GM23338 (cell line): ENCODE measurements at regions not wholly inside any gene's neighbourhood (a gene's known extent, or its start where the extent isn't known, plus 50 kb on each side); places are given as distances from the start of the nearest gene placed in this dataset.

Experiments
- ATAC-seq: fragments of 200-7000 bp; cut with Tn5 transposase; 3 replicates; pipeline ENCODE4 v1.9.1; 2020
- DNase-seq: peaks from one replicate; pipeline ENCODE4 v3.0.0-alpha.2; 2015; ENCODE audit warnings: low spot score
- H2AFZ ChIP-seq: fragments of 200-600 bp; sonication (generic); 2 replicates; pipeline ENCODE4 v1.8.0; 2016; ENCODE audit warnings: antibody characterized with exemption, mild to moderate bottlenecking, moderate library complexity
- H3F3A ChIP-seq: fragments of 200-600 bp; sonication (generic); replicated peaks from 2 replicates; pipeline ENCODE4 v1.8.0; 2017; ENCODE audit warnings: antibody characterized with exemption, mixed run types, low read depth
- H3K27ac ChIP-seq: fragments of 200-600 bp; sonication (generic); 2 replicates; pipeline ENCODE4 v1.6.1; 2016; ENCODE audit warnings: low read depth
- H3K27me3 ChIP-seq: fragments of 200-600 bp; sonication (generic); 2 replicates; pipeline ENCODE4 v1.8.0; 2016; ENCODE audit warnings: mild to moderate bottlenecking, mixed run types, moderate library complexity; ENCODE audit not compliant: insufficient read depth
- H3K36me3 ChIP-seq: fragments of 200-600 bp; sonication (generic); 2 replicates; pipeline ENCODE4 v1.8.0; 2016; ENCODE audit warnings: mild to moderate bottlenecking; ENCODE audit not compliant: insufficient read depth
- H3K4me1 ChIP-seq: fragments of 200-600 bp; sonication (generic); 2 replicates; pipeline ENCODE4 v1.8.0; 2016; ENCODE audit warnings: mild to moderate bottlenecking, moderate library complexity; ENCODE audit not compliant: insufficient read depth
- H3K4me2 ChIP-seq: fragments of 200-600 bp; sonication (generic); 2 replicates; pipeline ENCODE4 v1.7.1; 2017; ENCODE audit warnings: mixed run types
- H3K4me3 ChIP-seq: fragments of 200-600 bp; sonication (generic); 2 replicates; pipeline ENCODE4 v1.6.1; 2016; ENCODE audit warnings: mixed run types
- H3K79me2 ChIP-seq: fragments of 200-600 bp; sonication (generic); replicated peaks from 2 replicates; pipeline ENCODE4 v1.8.0; 2017; ENCODE audit warnings: mild to moderate bottlenecking; ENCODE audit not compliant: insufficient read depth
- H3K9me2 ChIP-seq: fragments of 200-600 bp; sonication (generic); 2 replicates; pipeline ENCODE4 v1.8.0; 2017; ENCODE audit not compliant: insufficient read depth
- H4K20me1 ChIP-seq: fragments of 200-600 bp; sonication (generic); replicated peaks from 2 replicates; pipeline ENCODE4 v1.8.0; 2017; ENCODE audit warnings: mild to moderate bottlenecking; ENCODE audit not compliant: insufficient read depth
- H3K27ac Mint-ChIP-seq: 2 replicates; pipeline ENCODE4 v1.8.0; 2020; ENCODE audit warnings: inconsistent platforms, mild to moderate bottlenecking, moderate library complexity, mixed read lengths
- H3K27me3 Mint-ChIP-seq: 3 replicates; pipeline ENCODE4 v1.8.0; 2022; ENCODE audit warnings: low read depth, mild to moderate bottlenecking, moderate library complexity, mixed read lengths, inconsistent platforms; ENCODE audit not compliant: insufficient read depth, poor library complexity
- H3K36me3 Mint-ChIP-seq: 3 replicates; pipeline ENCODE4 v1.8.0; 2021; ENCODE audit warnings: low read depth, mild to moderate bottlenecking, inconsistent platforms, moderate library complexity, mixed read lengths
- H3K4me1 Mint-ChIP-seq: 3 replicates; pipeline ENCODE4 v1.8.0; 2020; ENCODE audit warnings: mild to moderate bottlenecking, inconsistent platforms, mixed read lengths
- H3K4me3 Mint-ChIP-seq: 3 replicates; pipeline ENCODE4 v1.8.0; 2021; ENCODE audit warnings: moderate library complexity, mild to moderate bottlenecking, inconsistent platforms, mixed read lengths
- H3K9me3 Mint-ChIP-seq: 3 replicates; pipeline ENCODE4 v1.8.0; 2020; ENCODE audit warnings: moderate library complexity, mild to moderate bottlenecking, inconsistent platforms, mixed read lengths
- EZH2 ChIP-seq: fragments of 200-600 bp; sonication (generic); IDR thresholded peaks from one replicate; pipeline ENCODE4 v1.8.0; 2017; ENCODE audit warnings: antibody characterized with exemption, mild to moderate bottlenecking, low read depth; ENCODE audit not compliant: unreplicated experiment
- ZNF114 ChIP-seq: fragments of 250-450 bp; sonication (Bioruptor Pico); IDR thresholded peaks from 2 replicates; pipeline ENCODE4 v1.5.0; 2020; ENCODE audit warnings: mild to moderate bottlenecking, moderate library complexity
- ZNF331 ChIP-seq: fragments of 250-450 bp; sonication (Bioruptor Pico); IDR thresholded peaks from 2 replicates; pipeline ENCODE4 v1.5.0; 2020; ENCODE audit warnings: low read depth, mild to moderate bottlenecking, moderate library complexity
- TF ChIP-seq, protein P1 (sequence below): fragments of 250-450 bp; sonication (Bioruptor Pico); IDR thresholded peaks from 2 replicates; pipeline ENCODE4 v1.5.0; 2020; ENCODE audit warnings: mild to moderate bottlenecking, moderate library complexity
- TF ChIP-seq, protein P2 (sequence below), 2 experiments: fragments of 200-600 bp in 1 of 2; sonication (generic) in 1 of 2; conservative IDR thresholded peaks; 2 replicates each; pipeline versions ENCODE4 v1.5.1 to v1.6.1; 2016 to 2017; ENCODE audit warnings: antibody characterized with exemption in 2 of 2, low read depth in 2 of 2, mild to moderate bottlenecking in 2 of 2, moderate library complexity in 1 of 2

GRCh38 chr3:5565026-5565425 lies 377.5 kb downstream of the EDEM1 start (continued):
- TF ChIP-seq, protein P1, sequence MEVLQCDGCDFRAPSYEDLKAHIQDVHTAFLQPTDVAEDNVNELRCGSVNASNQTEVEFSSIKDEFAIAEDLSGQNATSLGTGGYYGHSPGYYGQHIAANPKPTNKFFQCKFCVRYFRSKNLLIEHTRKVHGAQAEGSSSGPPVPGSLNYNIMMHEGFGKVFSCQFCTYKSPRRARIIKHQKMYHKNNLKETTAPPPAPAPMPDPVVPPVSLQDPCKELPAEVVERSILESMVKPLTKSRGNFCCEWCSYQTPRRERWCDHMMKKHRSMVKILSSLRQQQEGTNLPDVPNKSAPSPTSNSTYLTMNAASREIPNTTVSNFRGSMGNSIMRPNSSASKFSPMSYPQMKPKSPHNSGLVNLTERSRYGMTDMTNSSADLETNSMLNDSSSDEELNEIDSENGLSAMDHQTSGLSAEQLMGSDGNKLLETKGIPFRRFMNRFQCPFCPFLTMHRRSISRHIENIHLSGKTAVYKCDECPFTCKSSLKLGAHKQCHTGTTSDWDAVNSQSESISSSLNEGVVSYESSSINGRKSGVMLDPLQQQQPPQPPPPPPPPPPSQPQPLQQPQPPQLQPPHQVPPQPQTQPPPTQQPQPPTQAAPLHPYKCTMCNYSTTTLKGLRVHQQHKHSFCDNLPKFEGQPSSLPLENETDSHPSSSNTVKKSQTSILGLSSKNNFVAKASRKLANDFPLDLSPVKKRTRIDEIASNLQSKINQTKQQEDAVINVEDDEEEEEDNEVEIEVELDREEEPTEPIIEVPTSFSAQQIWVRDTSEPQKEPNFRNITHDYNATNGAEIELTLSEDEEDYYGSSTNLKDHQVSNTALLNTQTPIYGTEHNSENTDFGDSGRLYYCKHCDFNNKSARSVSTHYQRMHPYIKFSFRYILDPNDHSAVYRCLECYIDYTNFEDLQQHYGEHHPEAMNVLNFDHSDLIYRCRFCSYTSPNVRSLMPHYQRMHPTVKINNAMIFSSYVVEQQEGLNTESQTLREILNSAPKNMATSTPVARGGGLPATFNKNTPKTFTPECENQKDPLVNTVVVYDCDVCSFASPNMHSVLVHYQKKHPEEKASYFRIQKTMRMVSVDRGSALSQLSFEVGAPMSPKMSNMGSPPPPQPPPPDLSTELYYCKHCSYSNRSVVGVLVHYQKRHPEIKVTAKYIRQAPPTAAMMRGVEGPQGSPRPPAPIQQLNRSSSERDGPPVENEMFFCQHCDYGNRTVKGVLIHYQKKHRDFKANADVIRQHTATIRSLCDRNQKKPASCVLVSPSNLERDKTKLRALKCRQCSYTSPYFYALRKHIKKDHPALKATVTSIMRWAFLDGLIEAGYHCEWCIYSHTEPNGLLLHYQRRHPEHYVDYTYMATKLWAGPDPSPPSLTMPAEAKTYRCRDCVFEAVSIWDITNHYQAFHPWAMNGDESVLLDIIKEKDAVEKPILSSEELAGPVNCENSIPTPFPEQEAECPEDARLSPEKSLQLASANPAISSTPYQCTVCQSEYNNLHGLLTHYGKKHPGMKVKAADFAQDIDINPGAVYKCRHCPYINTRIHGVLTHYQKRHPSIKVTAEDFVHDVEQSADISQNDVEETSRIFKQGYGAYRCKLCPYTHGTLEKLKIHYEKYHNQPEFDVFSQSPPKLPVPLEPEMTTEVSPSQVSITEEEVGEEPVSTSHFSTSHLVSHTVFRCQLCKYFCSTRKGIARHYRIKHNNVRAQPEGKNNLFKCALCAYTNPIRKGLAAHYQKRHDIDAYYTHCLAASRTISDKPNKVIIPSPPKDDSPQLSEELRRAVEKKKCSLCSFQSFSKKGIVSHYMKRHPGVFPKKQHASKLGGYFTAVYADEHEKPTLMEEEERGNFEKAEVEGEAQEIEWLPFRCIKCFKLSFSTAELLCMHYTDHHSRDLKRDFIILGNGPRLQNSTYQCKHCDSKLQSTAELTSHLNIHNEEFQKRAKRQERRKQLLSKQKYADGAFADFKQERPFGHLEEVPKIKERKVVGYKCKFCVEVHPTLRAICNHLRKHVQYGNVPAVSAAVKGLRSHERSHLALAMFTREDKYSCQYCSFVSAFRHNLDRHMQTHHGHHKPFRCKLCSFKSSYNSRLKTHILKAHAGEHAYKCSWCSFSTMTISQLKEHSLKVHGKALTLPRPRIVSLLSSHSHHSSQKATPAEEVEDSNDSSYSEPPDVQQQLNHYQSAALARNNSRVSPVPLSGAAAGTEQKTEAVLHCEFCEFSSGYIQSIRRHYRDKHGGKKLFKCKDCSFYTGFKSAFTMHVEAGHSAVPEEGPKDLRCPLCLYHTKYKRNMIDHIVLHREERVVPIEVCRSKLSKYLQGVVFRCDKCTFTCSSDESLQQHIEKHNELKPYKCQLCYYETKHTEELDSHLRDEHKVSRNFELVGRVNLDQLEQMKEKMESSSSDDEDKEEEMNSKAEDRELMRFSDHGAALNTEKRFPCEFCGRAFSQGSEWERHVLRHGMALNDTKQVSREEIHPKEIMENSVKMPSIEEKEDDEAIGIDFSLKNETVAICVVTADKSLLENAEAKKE (CRISPR knock-in tag): no peak
- TF ChIP-seq, protein P2, sequence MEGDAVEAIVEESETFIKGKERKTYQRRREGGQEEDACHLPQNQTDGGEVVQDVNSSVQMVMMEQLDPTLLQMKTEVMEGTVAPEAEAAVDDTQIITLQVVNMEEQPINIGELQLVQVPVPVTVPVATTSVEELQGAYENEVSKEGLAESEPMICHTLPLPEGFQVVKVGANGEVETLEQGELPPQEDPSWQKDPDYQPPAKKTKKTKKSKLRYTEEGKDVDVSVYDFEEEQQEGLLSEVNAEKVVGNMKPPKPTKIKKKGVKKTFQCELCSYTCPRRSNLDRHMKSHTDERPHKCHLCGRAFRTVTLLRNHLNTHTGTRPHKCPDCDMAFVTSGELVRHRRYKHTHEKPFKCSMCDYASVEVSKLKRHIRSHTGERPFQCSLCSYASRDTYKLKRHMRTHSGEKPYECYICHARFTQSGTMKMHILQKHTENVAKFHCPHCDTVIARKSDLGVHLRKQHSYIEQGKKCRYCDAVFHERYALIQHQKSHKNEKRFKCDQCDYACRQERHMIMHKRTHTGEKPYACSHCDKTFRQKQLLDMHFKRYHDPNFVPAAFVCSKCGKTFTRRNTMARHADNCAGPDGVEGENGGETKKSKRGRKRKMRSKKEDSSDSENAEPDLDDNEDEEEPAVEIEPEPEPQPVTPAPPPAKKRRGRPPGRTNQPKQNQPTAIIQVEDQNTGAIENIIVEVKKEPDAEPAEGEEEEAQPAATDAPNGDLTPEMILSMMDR (conservative IDR thresholded peaks at IDR 0.05; ENCODE audit: low read depth in 2 of 2): no peak
- TF ChIP-seq EZH2: no peak
- TF ChIP-seq ZNF114: no peak

GRCh38 chr3:5567113-5567512 lies 379.6 kb downstream of the EDEM1 start:
- Histone ChIP-seq H3K9me2 (no peaks in the 10 kb centered on the region), H3K27ac (no peak overlapping the region), H3K36me3 (peaks cover 12% of the 10 kb centered on the region), H3K79me2 (no peaks in the 10 kb centered on the region), H3K27me3 (peaks cover 4% of the 10 kb centered on the region; the same call in 1 of the 2 replicates), H3K4me3 (no peak overlapping the region), H3F3A (no peaks in the 10 kb centered on the region), H2AFZ (no peak overlapping the region), H4K20me1 (no peaks in the 10 kb centered on the region), H3K4me1 (no peaks in the 10 kb centered on the region), H3K4me2 (no peak overlapping the region)
- Mint-ChIP-seq H3K9me3 (peaks cover 80% of the 10 kb centered on the region), H3K4me1 (no peaks in the 10 kb centered on the region), H3K4me3 (no peak overlapping the region), H3K36me3 (0 out of 3 replicates have a peak, but pooled peaks cover 3% of the 10 kb centered on the region), H3K27me3 (peaks cover 2% of the 10 kb centered on the region), H3K27ac (no peak overlapping the region)
- DNase-seq (no peak), ATAC-seq (no peak)
- TF ChIP-seq, protein P1 (CRISPR knock-in tag): no peak
- TF ChIP-seq ZNF331 (CRISPR knock-in tag): no peak
- TF ChIP-seq, protein P2 (conservative IDR thresholded peaks at IDR 0.05; ENCODE audit: low read depth in 2 of 2): no peak
